Nephron progenitor cell (in vitro differentiated cells): ENCODE measurements at regions not wholly inside any gene's neighbourhood (a gene's known extent, or its start where the extent isn't known, plus 50 kb on each side); places are given as distances from the start of the nearest gene placed in this dataset.

Experiments used
- DNase-seq: peaks from one replicate; pipeline ENCODE4 v3.0.0; 2021
- H3K27ac Mint-ChIP-seq: 2 replicates; pipeline ENCODE4 v1.8.0; 2021; ENCODE audit warnings: mild to moderate bottlenecking, moderate library complexity, mixed read lengths
- H3K27me3 Mint-ChIP-seq: 2 replicates; pipeline ENCODE4 v1.8.0; 2021; ENCODE audit warnings: mild to moderate bottlenecking, low read depth, mixed read lengths; ENCODE audit not compliant: poor library complexity
- H3K36me3 Mint-ChIP-seq: 2 replicates; pipeline ENCODE4 v1.8.0; 2021; ENCODE audit warnings: low read depth, mixed read lengths
- H3K4me1 Mint-ChIP-seq: 2 replicates; pipeline ENCODE4 v1.8.0; 2021; ENCODE audit warnings: mixed read lengths
- H3K4me3 Mint-ChIP-seq: 2 replicates; pipeline ENCODE4 v1.8.0; 2021; ENCODE audit warnings: mild to moderate bottlenecking, moderate library complexity, mixed read lengths
- H3K9me3 Mint-ChIP-seq: 2 replicates; pipeline ENCODE4 v1.8.0; 2021; ENCODE audit warnings: mild to moderate bottlenecking, moderate library complexity, mixed read lengths
- TF ChIP-seq, protein P1 (sequence below): fragments of 200-600 bp; sonication (generic); IDR thresholded peaks from 2 replicates; pipeline ENCODE4 v1.5.0; 2021; ENCODE audit warnings: antibody characterized with exemption

DNA sequence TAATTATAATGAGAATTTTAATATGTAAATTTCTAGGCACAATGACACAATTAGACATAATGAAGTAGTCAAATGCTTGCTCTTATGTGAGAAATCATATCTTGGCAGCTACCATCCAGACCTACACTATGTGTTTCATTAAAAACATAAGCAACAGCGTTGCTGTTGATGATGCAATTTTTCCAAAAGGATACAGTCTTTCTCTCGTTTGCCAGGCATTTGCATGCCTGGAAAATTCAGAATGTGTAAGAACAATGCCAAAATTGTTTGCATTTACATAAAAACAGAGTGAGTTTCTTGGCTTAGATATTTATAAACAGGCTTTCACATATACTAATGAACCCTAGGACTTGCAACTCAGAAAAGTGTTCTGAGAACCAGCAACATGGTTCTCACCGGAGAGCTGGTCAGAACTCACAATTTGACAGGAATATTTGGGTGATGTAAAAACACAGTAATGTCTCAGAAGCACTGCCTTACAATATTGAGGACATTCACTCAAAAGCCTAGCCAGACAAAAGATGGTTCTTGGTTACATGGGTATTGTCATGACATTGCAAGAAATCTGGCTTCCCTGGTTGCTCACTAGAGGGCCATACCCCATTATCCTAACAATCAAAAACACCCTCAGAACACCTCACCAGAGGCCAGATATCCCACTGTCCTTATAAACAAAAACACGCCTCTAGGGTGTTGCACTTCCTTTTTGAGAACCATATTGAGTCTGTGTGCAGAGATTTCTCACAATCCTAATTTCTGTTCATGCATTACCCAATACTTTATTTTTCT is 1029.0 kb upstream of the AGA start:
- Mint-ChIP-seq H3K9me3 (no peaks in the 10 kb centered on the region), H3K4me1 (no peaks in the 10 kb centered on the region), H3K27me3 (no peaks in the 10 kb centered on the region), H3K27ac (no peak overlapping the region), H3K4me3 (no peak overlapping the region), H3K36me3 (no peaks in the 10 kb centered on the region)
- no peak for DNase-seq
- TF ChIP-seq, protein P1, sequence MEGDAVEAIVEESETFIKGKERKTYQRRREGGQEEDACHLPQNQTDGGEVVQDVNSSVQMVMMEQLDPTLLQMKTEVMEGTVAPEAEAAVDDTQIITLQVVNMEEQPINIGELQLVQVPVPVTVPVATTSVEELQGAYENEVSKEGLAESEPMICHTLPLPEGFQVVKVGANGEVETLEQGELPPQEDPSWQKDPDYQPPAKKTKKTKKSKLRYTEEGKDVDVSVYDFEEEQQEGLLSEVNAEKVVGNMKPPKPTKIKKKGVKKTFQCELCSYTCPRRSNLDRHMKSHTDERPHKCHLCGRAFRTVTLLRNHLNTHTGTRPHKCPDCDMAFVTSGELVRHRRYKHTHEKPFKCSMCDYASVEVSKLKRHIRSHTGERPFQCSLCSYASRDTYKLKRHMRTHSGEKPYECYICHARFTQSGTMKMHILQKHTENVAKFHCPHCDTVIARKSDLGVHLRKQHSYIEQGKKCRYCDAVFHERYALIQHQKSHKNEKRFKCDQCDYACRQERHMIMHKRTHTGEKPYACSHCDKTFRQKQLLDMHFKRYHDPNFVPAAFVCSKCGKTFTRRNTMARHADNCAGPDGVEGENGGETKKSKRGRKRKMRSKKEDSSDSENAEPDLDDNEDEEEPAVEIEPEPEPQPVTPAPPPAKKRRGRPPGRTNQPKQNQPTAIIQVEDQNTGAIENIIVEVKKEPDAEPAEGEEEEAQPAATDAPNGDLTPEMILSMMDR = no peak

DNA sequence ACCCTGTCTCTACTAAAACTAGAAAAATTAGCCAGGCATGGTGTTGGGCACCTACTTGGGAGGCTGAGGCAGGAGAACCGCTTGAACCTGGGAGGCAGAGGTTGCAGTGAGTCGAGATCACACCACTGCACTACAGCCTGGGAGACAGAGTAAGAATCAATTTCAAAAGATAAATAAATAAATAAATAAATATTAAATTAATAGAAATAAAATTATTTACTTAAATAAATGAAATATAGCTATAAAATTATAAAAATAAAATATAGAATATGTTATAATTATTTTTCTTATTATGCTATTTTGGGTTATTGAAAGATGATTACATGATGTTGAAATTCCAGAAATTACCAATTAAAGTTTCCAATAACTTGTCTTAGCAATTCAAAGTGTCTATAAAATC is 1029.8 kb upstream of the AGA start:
- Mint-ChIP-seq H3K9me3 (no peaks in the 10 kb centered on the region), H3K36me3 (no peaks in the 10 kb centered on the region), H3K4me3 (no peak overlapping the region), H3K4me1 (no peaks in the 10 kb centered on the region), H3K27ac (no peak overlapping the region), H3K27me3 (no peaks in the 10 kb centered on the region)
- no peak for DNase-seq
- TF ChIP-seq, protein P1 = no peak

DNA sequence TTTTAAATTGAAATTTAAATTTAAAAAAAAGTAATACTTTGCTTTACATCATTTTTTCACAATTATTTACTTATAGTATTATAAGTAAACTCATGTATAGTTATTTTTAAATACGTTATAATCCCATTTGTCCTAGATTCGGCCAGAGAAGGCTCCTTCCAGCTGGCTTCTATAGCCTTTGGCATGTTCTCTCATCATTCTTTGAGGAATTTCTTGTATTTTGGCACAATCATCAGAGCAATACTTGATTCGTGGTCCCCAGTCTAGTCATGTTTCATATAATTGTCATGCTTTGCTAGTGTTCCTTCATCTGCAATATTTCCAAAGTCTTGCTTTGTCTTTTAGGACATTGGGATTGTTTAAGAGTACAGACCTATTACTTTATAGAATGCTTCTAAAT is 1037.9 kb upstream of the AGA start:
- Mint-ChIP-seq H3K9me3 (no peaks in the 10 kb centered on the region), H3K27me3 (no peaks in the 10 kb centered on the region), H3K27ac (no peak overlapping the region), H3K36me3 (no peaks in the 10 kb centered on the region), H3K4me1 (no peaks in the 10 kb centered on the region), H3K4me3 (no peak overlapping the region)
- no peak for DNase-seq
- TF ChIP-seq, protein P1 = no peak

DNA sequence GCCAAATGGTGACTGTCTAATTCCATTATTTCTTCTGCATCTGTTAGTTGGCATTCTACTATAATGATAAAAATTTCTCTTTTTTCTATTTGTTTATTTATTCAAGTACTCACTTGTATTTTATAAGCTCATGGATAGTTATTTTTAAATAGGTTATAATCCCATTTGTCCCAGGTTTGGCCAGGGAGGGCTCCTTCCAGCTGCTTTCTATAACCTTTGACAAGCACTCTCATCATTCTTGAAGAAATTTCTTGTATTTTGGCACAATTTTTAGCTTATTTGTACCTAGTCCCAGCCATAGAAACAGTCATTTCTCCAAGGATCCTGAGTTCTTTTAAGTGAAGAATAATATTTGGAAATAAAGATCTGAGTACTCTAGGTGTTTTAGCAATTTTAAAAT is 1038.6 kb upstream of the AGA start:
- Mint-ChIP-seq H3K36me3 (no peaks in the 10 kb centered on the region), H3K9me3 (no peaks in the 10 kb centered on the region), H3K4me1 (no peaks in the 10 kb centered on the region), H3K27ac (no peak overlapping the region), H3K27me3 (no peaks in the 10 kb centered on the region), H3K4me3 (no peak overlapping the region)
- DNase-seq = no peak
- TF ChIP-seq, protein P1 = no peak

DNA sequence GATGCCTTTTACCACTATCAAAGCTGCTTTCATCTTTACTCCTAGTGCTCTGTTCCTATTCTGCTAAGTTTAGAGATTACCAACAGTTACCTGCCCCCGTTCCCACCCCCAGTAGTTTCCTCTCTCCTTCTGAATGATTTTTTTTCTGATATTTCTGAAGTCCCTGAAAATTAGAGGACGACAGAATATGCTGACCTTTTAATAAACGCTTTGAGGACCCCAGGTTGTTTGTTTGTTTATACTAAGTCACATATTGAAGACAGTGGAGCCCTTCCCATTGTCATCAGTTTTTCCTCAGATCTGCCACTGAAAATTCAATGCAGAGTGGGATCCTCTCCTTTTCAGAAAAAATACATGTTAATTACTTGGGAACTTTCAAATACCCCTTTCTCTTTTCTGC is 1039.3 kb upstream of the AGA start:
- TF ChIP-seq, protein P1 = no peak
- Mint-ChIP-seq H3K27ac (no peak overlapping the region), H3K4me1 (no peaks in the 10 kb centered on the region), H3K36me3 (no peaks in the 10 kb centered on the region), H3K4me3 (no peak overlapping the region), H3K27me3 (no peaks in the 10 kb centered on the region), H3K9me3 (no peaks in the 10 kb centered on the region)
- DNase-seq = no peak

DNA sequence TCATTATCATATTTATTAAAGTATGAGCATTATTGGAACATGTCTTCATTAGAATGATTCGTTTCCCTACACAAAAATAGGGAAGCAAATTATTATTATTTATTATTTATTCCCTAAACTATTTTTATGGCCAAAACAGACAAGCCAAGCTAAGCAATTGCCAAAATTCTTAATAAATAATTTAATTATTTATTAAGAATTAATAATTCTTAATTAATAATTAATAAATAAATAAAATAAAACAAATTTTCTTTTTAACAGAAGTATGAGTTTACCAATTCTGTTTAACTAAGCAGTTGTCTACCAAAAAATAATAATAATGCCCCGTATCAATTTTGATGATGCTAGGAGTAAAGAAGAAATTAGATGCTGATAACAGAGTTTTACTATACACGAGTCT is 1080.8 kb upstream of the AGA start:
- H3K4me3 Mint-ChIP-seq = no peak overlapping the region
- no peak for DNase-seq
- no peaks in the 10 kb centered on the region for H3K9me3 Mint-ChIP-seq
- H3K36me3 Mint-ChIP-seq = no peaks in the 10 kb centered on the region
- no peak overlapping the region for H3K27ac Mint-ChIP-seq
- no peaks in the 10 kb centered on the region for H3K4me1 Mint-ChIP-seq
- TF ChIP-seq, protein P1 = no peak
- H3K27me3 Mint-ChIP-seq = peaks cover 2% of the 10 kb centered on the region
